ENCODE measurements at regions not wholly inside any gene's neighbourhood (a gene's known extent, or its start where the extent isn't known, plus 50 kb on each side); places are given as distances from the start of the nearest gene placed in this dataset.

DNA sequence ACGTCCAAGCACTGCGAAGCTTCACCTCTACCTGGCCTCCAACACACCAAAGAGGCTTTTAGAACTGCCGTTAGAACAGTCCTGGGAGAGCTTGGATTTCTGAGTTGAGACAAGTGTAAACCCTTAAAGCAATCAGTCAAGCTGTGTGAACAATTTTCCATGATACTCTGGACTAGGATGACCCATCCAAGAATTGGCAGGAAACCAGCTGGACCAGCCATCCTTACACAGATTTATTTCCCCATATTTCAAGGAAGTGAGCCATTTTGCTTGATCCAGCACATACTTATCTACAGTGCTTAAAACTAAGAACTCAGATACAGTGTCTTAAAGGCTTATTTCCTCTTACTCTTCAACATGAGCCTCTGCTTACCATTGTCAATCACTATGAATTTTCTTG, 340.7 kb upstream of the HS3ST1 start:
- TF ChIP-seq CTCF (IDR thresholded peaks at IDR 0.05; ENCODE audit: low read length), result no peak
- TF ChIP-seq EZH2 (optimal IDR thresholded peaks at IDR 0.05; ENCODE audit: low read depth, low read length), result no peak
- TF ChIP-seq EZH2phosphoT487 (IDR thresholded peaks at IDR 0.05; ENCODE audit: low read length), result no peak
